ENCODE measurements at regions not wholly inside any gene's neighbourhood (a gene's known extent, or its start where the extent isn't known, plus 50 kb on each side); places are given as distances from the start of the nearest gene placed in this dataset.

- Histone ChIP-seq H3K9me3 (no peaks in the 10 kb centered on the region), H3K4me1 (peaks cover 8% of the 10 kb centered on the region), H3K27ac (no peak overlapping the region), H3K4me3 (no peak overlapping the region), H3K36me3 (no peaks in the 10 kb centered on the region), H3K27me3 (ENCODE audit: low read depth) (no peaks in the 10 kb centered on the region)
- TF ChIP-seq CTCF (IDR thresholded peaks at IDR 0.05) = no peak
- DNase-seq (no peak), ATAC-seq (no peak)
- intact Hi-C loops (cut with DNase I) = no loop called here
Observed at GRCh38 chr1:244157731-244158438, 106.8 kb downstream of the ZBTB18 start.

GRCh38 chr1:244159646-244160045, 108.6 kb downstream of the ZBTB18 start:
- Histone ChIP-seq H3K27ac (no peak overlapping the region), H3K9me3 (no peaks in the 10 kb centered on the region), H3K4me1 (peaks cover 8% of the 10 kb centered on the region), H3K36me3 (no peaks in the 10 kb centered on the region), H3K4me3 (no peak overlapping the region), H3K27me3 (ENCODE audit: low read depth) (no peaks in the 10 kb centered on the region)
- ATAC-seq (no peak), DNase-seq (no peak)
- intact Hi-C loops (cut with DNase I) = no loop called here
- TF ChIP-seq CTCF (IDR thresholded peaks at IDR 0.05) = no peak

GRCh38 chr1:244160455-244161235, 109.6 kb downstream of the ZBTB18 start:
- Histone ChIP-seq H3K4me3 (no peak overlapping the region), H3K4me1 (peaks cover 8% of the 10 kb centered on the region), H3K36me3 (no peaks in the 10 kb centered on the region), H3K27me3 (ENCODE audit: low read depth) (no peaks in the 10 kb centered on the region), H3K27ac (no peak overlapping the region), H3K9me3 (no peaks in the 10 kb centered on the region)
- no peak for TF ChIP-seq CTCF (IDR thresholded peaks at IDR 0.05)
- intact Hi-C loops (cut with DNase I) = no loop called here
- ATAC-seq (peak in 1 of 2 donors; percentile 37), DNase-seq (no peak)

- DNase-seq (no peak), ATAC-seq (no peak)
- intact Hi-C loops (cut with DNase I) = no loop called here
- TF ChIP-seq CTCF (IDR thresholded peaks at IDR 0.05) = no peak
- no peaks in the 10 kb centered on the region for H3K27me3 ChIP-seq (ENCODE audit: low read depth)
- no peak overlapping the region for H3K27ac ChIP-seq
- no peak overlapping the region for H3K4me3 ChIP-seq
- H3K9me3 ChIP-seq = no peaks in the 10 kb centered on the region
- peaks cover 8% of the 10 kb centered on the region for H3K4me1 ChIP-seq
- no peaks in the 10 kb centered on the region for H3K36me3 ChIP-seq
Observed at GRCh38 chr1:244161236-244161510, 110.1 kb downstream of the ZBTB18 start.

- DNase-seq (no peak), ATAC-seq (no peak)
- H3K27ac ChIP-seq = peak overlapping the region; percentile 73
- no peak for TF ChIP-seq CTCF (IDR thresholded peaks at IDR 0.05)
- intact Hi-C loops (cut with DNase I) = no loop called here
- no peaks in the 10 kb centered on the region for H3K27me3 ChIP-seq (ENCODE audit: low read depth)
- H3K4me1 ChIP-seq = peaks cover 8% of the 10 kb centered on the region
- no peak overlapping the region for H3K4me3 ChIP-seq
- H3K36me3 ChIP-seq = no peaks in the 10 kb centered on the region
- H3K9me3 ChIP-seq = no peaks in the 10 kb centered on the region
Observed at GRCh38 chr1:244162786-244163530, 111.9 kb downstream of the ZBTB18 start.

Data from lower lobe of right lung (tissue), 2 donors.